K562 (cell line): ENCODE measurements at regions not wholly inside any gene's neighbourhood (a gene's known extent, or its start where the extent isn't known, plus 50 kb on each side); places are given as distances from the start of the nearest gene placed in this dataset.

Experiments
- ZNF3 ChIP-seq: fragments of 250-450 bp; sonication (Bioruptor Pico); IDR thresholded peaks from 2 replicates; pipeline ENCODE4 v1.5.0; 2021; ENCODE audit warnings: mild to moderate bottlenecking, moderate library complexity
- TF ChIP-seq, protein P1 (sequence below): fragments of 250-450 bp; sonication (Bioruptor Pico); IDR thresholded peaks from 2 replicates; pipeline ENCODE4 v1.5.0; 2020; ENCODE audit warnings: mild to moderate bottlenecking, borderline replicate concordance

DNA sequence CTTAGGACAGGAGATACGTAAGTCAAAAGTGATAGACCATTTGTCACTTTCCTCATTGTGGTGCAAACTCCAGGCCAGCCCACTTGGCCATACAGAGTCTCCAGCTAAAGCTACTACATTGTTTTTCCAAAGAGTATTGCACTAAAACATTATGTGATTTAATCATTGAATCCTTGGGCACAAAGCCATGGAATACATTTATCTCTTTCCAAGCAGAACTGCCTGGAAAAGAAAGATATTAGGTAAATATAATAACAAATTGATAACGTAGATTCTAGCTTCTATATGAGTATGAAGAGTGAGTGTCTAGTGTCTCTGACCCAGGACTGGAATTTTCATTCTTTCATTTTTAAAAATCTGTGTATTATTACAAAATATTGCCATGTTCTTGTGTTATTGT, 863.7 kb upstream of the SEMA6D start:
- TF ChIP-seq, protein P1, sequence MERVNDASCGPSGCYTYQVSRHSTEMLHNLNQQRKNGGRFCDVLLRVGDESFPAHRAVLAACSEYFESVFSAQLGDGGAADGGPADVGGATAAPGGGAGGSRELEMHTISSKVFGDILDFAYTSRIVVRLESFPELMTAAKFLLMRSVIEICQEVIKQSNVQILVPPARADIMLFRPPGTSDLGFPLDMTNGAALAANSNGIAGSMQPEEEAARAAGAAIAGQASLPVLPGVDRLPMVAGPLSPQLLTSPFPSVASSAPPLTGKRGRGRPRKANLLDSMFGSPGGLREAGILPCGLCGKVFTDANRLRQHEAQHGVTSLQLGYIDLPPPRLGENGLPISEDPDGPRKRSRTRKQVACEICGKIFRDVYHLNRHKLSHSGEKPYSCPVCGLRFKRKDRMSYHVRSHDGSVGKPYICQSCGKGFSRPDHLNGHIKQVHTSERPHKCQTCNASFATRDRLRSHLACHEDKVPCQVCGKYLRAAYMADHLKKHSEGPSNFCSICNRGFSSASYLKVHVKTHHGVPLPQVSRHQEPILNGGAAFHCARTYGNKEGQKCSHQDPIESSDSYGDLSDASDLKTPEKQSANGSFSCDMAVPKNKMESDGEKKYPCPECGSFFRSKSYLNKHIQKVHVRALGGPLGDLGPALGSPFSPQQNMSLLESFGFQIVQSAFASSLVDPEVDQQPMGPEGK (CRISPR knock-in tag): no peak
- no peak for TF ChIP-seq ZNF3 (CRISPR knock-in tag)
